ENCODE measurements at regions not wholly inside any gene's neighbourhood (a gene's known extent, or its start where the extent isn't known, plus 50 kb on each side); places are given as distances from the start of the nearest gene placed in this dataset.

- no peak for TF ChIP-seq POLR2AphosphoS5 (IDR thresholded peaks at IDR 0.05; ENCODE audit: low read depth, low read length)
- TF ChIP-seq FOXP2 (optimal IDR thresholded peaks at IDR 0.05; ENCODE audit: borderline replicate concordance, extremely low read depth, extremely low read length, insufficient read depth): no peak
- no peak for TF ChIP-seq TAF1 (IDR thresholded peaks at IDR 0.05; ENCODE audit: borderline replicate concordance, insufficient read depth, low read length)
- no peak for TF ChIP-seq REST (IDR thresholded peaks at IDR 0.05; ENCODE audit: insufficient read depth in 1 of 2, low read depth in 2 of 2, low read length in 2 of 2)
- no peak for TF ChIP-seq SIN3A (IDR thresholded peaks at IDR 0.05; ENCODE audit: borderline replicate concordance, insufficient read depth, low read length)
These were observed 143.0 kb upstream of the NRBF2 start for GRCh38 chr10:62990126-62990525.

DNA sequence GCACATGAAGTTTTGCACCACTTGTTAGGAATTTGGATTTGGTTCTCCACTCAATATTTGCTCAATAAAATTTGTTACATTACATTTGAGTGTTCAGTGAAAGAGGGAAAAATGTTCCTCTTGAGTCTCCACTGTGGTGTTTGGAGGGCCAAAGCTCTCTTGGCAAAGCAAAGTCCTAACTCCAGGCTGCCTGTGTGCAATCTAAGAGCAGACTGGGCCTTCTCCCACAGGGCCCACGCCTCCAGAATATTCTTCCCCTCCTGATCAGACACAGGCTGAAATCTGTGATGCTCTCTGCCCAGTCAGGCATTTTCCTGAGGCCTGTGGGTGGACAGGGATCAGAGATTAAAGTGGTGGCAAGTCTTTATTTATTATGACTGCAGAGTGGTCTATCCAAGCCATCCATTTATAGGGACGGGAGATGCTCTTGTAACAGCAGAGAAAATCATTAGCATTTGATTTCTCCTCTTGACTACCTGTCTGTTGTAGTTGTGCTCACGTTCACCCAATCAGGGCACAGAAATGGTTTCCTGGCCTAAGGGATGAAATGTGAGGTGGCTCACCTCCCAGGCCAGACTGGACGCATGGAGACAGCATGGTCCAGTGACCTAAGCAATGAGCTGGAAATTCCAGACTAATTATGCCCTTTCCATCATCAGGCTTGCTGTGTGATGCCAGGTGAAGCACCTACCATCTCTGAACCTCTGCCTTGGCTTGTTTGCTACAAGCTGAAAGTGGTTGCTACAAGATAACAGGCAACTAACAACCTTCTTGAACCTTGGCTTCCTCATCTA lies 147.1 kb upstream of the NRBF2 start:
- TF ChIP-seq SIN3A (IDR thresholded peaks at IDR 0.05; ENCODE audit: borderline replicate concordance, insufficient read depth, low read length): no peak
- no peak for TF ChIP-seq TAF1 (IDR thresholded peaks at IDR 0.05; ENCODE audit: borderline replicate concordance, insufficient read depth, low read length)
- TF ChIP-seq FOXP2 (optimal IDR thresholded peaks at IDR 0.05; ENCODE audit: borderline replicate concordance, extremely low read depth, extremely low read length, insufficient read depth): no peak
- TF ChIP-seq REST (IDR thresholded peaks at IDR 0.05; ENCODE audit: insufficient read depth in 1 of 2, low read depth in 2 of 2, low read length in 2 of 2): no peak
- TF ChIP-seq POLR2AphosphoS5 (IDR thresholded peaks at IDR 0.05; ENCODE audit: low read depth, low read length): no peak

- TF ChIP-seq TAF1 (IDR thresholded peaks at IDR 0.05; ENCODE audit: borderline replicate concordance, insufficient read depth, low read length) (no peak), POLR2AphosphoS5 (IDR thresholded peaks at IDR 0.05; ENCODE audit: low read depth, low read length) (no peak)
These were observed 152.0 kb upstream of the NRBF2 start for GRCh38 chr10:62981096-62981495.

GRCh38 chr10:62980687-62981086 lies 152.4 kb upstream of the NRBF2 start:
- TF ChIP-seq TAF1 (IDR thresholded peaks at IDR 0.05; ENCODE audit: borderline replicate concordance, insufficient read depth, low read length) (no peak), REST (IDR thresholded peaks at IDR 0.05; ENCODE audit: insufficient read depth in 1 of 2, low read depth in 2 of 2, low read length in 2 of 2) (no peak), POLR2AphosphoS5 (IDR thresholded peaks at IDR 0.05; ENCODE audit: low read depth, low read length) (no peak), SIN3A (IDR thresholded peaks at IDR 0.05; ENCODE audit: borderline replicate concordance, insufficient read depth, low read length) (no peak)

- no peak for TF ChIP-seq SIN3A (IDR thresholded peaks at IDR 0.05; ENCODE audit: borderline replicate concordance, insufficient read depth, low read length)
- TF ChIP-seq FOXP2 (optimal IDR thresholded peaks at IDR 0.05; ENCODE audit: borderline replicate concordance, extremely low read depth, extremely low read length, insufficient read depth): no peak
- no peak for TF ChIP-seq POLR2AphosphoS5 (IDR thresholded peaks at IDR 0.05; ENCODE audit: low read depth, low read length)
- TF ChIP-seq REST (IDR thresholded peaks at IDR 0.05; ENCODE audit: insufficient read depth in 1 of 2, low read depth in 2 of 2, low read length in 2 of 2): no peak
- no peak for TF ChIP-seq TAF1 (IDR thresholded peaks at IDR 0.05; ENCODE audit: borderline replicate concordance, insufficient read depth, low read length)
These were observed 153.2 kb upstream of the NRBF2 start for GRCh38 chr10:62979921-62980320.

All from PFSK-1 (cell line).